ENCODE measurements at regions not wholly inside any gene's neighbourhood (a gene's known extent, or its start where the extent isn't known, plus 50 kb on each side); places are given as distances from the start of the nearest gene placed in this dataset.
"Not testable (repeated sequence)": the region's sequence is repeated elsewhere in the genome, so short reads cannot be mapped to it uniquely, and the experiment has no call there.

GRCh38 chr3:110352841-110353604, 718.6 kb upstream of the NECTIN3 start:
- ChIA-PET CTCF (interaction anchor here (0.6 kb wide), 1 partner anchor 527 kb away, joined by 3 read pairs; no protein-coding TSS in a partner anchor), POLR2A (ENCODE audit: unreplicated experiment) (no interaction called here)
- ATAC-seq (no peak), DNase-seq (no peak)
- Histone ChIP-seq H3K27me3 (ENCODE audit: low read length) (no peaks in the 10 kb centered on the region), H3K9me2 (replicated peaks; ENCODE audit: low read length) (no peaks in the 10 kb centered on the region), H3K79me2 (ENCODE audit: low read length) (no peaks in the 10 kb centered on the region), H2AFZ (ENCODE audit: low read length) (no peak overlapping the region), H3K9me3 (ENCODE audit: low read length) (0 out of 2 replicates have a peak, but pooled peaks cover 3% of the 10 kb centered on the region), H3K4me3 (ENCODE audit: low read length) (no peak overlapping the region), H3F3A (ENCODE audit: low read length, unreplicated experiment) (no peaks in the 10 kb centered on the region), H3K27ac (ENCODE audit: low read length) (no peak overlapping the region), H4K20me1 (ENCODE audit: low read length) (no peaks in the 10 kb centered on the region), H3K4me2 (ENCODE audit: low read length) (no peak overlapping the region), H3K36me3 (ENCODE audit: low read depth, low read length) (no peaks in the 10 kb centered on the region), H3K4me1 (ENCODE audit: insufficient read depth, low read length) (0 out of 2 replicates have a peak, but pooled peaks cover 5% of the 10 kb centered on the region), H3K9ac (ENCODE audit: low read length) (no peak overlapping the region)
- intact Hi-C loops (cut with micrococcal nuclease): no loop called here
- no peak for TF ChIP-seq EZH2phosphoT487 (IDR thresholded peaks at IDR 0.05; ENCODE audit: borderline replicate concordance, low read length)
- TF ChIP-seq CTCF (conservative IDR thresholded peaks at IDR 0.05; ENCODE audit: low read depth, low read length): no peak
- no peak for TF ChIP-seq EZH2 (IDR thresholded peaks at IDR 0.05; ENCODE audit: low read length, unreplicated experiment)
- BruUV-seq (replicated peaks): no TSS peak

DNA sequence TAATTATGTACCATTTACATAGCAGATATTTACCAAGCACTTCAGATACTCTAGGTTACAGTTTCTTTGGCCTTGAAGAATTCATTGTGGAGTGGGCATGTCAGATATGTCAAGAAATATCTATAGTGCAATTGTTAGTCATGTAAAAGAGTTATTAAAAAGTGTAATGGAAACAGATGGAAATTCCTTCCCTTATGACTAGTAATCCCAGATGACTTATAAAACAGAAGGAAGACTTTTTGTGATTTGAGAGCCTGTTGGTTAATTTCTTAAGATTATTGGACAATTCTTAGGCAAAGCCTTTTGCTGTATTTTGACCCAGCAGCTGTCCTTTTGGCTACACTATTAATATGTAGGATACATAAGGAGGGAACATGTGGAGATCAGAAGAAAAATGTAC, 708.9 kb upstream of the NECTIN3 start:
- no peaks in the 10 kb centered on the region for H3K4me1 ChIP-seq (ENCODE audit: insufficient read depth, low read length)

GRCh38 chr3:110367289-110367688, 704.3 kb upstream of the NECTIN3 start:
- H3K4me3 ChIP-seq (ENCODE audit: low read length); intact Hi-C loops (cut with micrococcal nuclease); H4K20me1 ChIP-seq (ENCODE audit: low read length); POLR2A ChIA-PET (ENCODE audit: unreplicated experiment); H3K27me3 ChIP-seq (ENCODE audit: low read length); H3K79me2 ChIP-seq (ENCODE audit: low read length); H3K4me1 ChIP-seq (ENCODE audit: insufficient read depth, low read length); BruUV-seq (replicated peaks); H3K9me2 ChIP-seq (replicated peaks; ENCODE audit: low read length); H2AFZ ChIP-seq (ENCODE audit: low read length); CTCF ChIA-PET; H3K9ac ChIP-seq (ENCODE audit: low read length); H3K4me2 ChIP-seq (ENCODE audit: low read length); H3K36me3 ChIP-seq (ENCODE audit: low read depth, low read length); H3K27ac ChIP-seq (ENCODE audit: low read length); ATAC-seq; DNase-seq; H3K9me3 ChIP-seq (ENCODE audit: low read length); H3F3A ChIP-seq (ENCODE audit: low read length, unreplicated experiment): not testable (repeated sequence)

More for the DNA sequence above, 708.9 kb upstream of the NECTIN3 start:
- no peak overlapping the region for H2AFZ ChIP-seq (ENCODE audit: low read length)
- H3K9me2 ChIP-seq (replicated peaks; ENCODE audit: low read length): no peaks in the 10 kb centered on the region
- no peak overlapping the region for H3K9ac ChIP-seq (ENCODE audit: low read length)
- no peaks in the 10 kb centered on the region for H4K20me1 ChIP-seq (ENCODE audit: low read length)
- ChIA-PET POLR2A (ENCODE audit: unreplicated experiment) (no interaction called here), CTCF (no interaction called here)
- no peak for DNase-seq
- H3K27ac ChIP-seq (ENCODE audit: low read length): no peak overlapping the region
- no peaks in the 10 kb centered on the region for H3K36me3 ChIP-seq (ENCODE audit: low read depth, low read length)
- intact Hi-C loops (cut with micrococcal nuclease): no loop called here
- ATAC-seq: no peak
- H3K9me3 ChIP-seq (ENCODE audit: low read length): 0 out of 2 replicates have a peak, but pooled peaks cover under 1% of the 10 kb centered on the region
- no peak overlapping the region for H3K4me3 ChIP-seq (ENCODE audit: low read length)
- H3K4me2 ChIP-seq (ENCODE audit: low read length): no peak overlapping the region
- no peaks in the 10 kb centered on the region for H3K79me2 ChIP-seq (ENCODE audit: low read length)
- no peaks in the 10 kb centered on the region for H3F3A ChIP-seq (ENCODE audit: low read length, unreplicated experiment)
- BruUV-seq (replicated peaks): no TSS peak
- no peaks in the 10 kb centered on the region for H3K27me3 ChIP-seq (ENCODE audit: low read length)
- TF ChIP-seq EZH2 (IDR thresholded peaks at IDR 0.05; ENCODE audit: low read length, unreplicated experiment): no peak
- no peak for TF ChIP-seq EZH2phosphoT487 (IDR thresholded peaks at IDR 0.05; ENCODE audit: borderline replicate concordance, low read length)
- TF ChIP-seq CTCF (conservative IDR thresholded peaks at IDR 0.05; ENCODE audit: low read depth, low read length): no peak

All from PC-3 (cell line).